Keratinocyte (primary cell): ENCODE measurements at regions not wholly inside any gene's neighbourhood (a gene's known extent, or its start where the extent isn't known, plus 50 kb on each side); places are given as distances from the start of the nearest gene placed in this dataset.

Experiments used
- DNase-seq: peaks from one replicate; pipeline ENCODE4 v3.0.0-alpha.2; 2011; ENCODE audit warnings: low read depth, missing footprints, low spot score
- FAIRE-seq: peaks from 2 replicates; lab custom pipeline; 2011; peaks lifted over from hg19 to GRCh38; lab: Jason Lieb, UNC
- H2AFZ ChIP-seq: 2 replicates; pipeline ENCODE4 v1.6.0; 2012; ENCODE audit warnings: low read length, control low read depth, inconsistent platforms; ENCODE audit not compliant: control insufficient read depth
- H3K27ac ChIP-seq: 2 replicates; pipeline ENCODE4 v1.5.1; 2011; ENCODE audit warnings: low read length; ENCODE audit not compliant: control insufficient read depth, insufficient read depth
- H3K27me3 ChIP-seq: 3 replicates; pipeline ENCODE4 v1.6.0; 2011; ENCODE audit warnings: low read length; ENCODE audit not compliant: control insufficient read depth, insufficient read depth; ENCODE audit errors: extremely low read depth
- H3K36me3 ChIP-seq, 2 experiments: 2 replicates in 1 of 2; 3 replicates in 1 of 2; pipeline ENCODE4 v1.5.1; 2011; ENCODE audit warnings: low read length in 2 of 2, mild to moderate bottlenecking in 1 of 2; ENCODE audit not compliant: control insufficient read depth in 2 of 2, insufficient read depth in 2 of 2; ENCODE audit errors: extremely low read depth in 1 of 2
- H3K4me1 ChIP-seq: 3 replicates; pipeline ENCODE4 v1.5.1; 2011; ENCODE audit warnings: low read length; ENCODE audit not compliant: control insufficient read depth, insufficient read depth; ENCODE audit errors: extremely low read depth
- H3K4me2 ChIP-seq: 3 replicates; pipeline ENCODE4 v1.6.0; 2011; ENCODE audit warnings: low read depth, low read length; ENCODE audit not compliant: control insufficient read depth, insufficient read depth; ENCODE audit errors: extremely low read depth
- H3K4me3 ChIP-seq, 3 experiments: fragments of 200-600 bp in 1 of 3; sonication (generic) in 1 of 3; 2 replicates in 2 of 3; 3 replicates in 1 of 3; pipeline ENCODE4 v1.5.1; 2011 to 2016; ENCODE audit warnings: low read length in 3 of 3, mild to moderate bottlenecking in 3 of 3, control low read depth in 2 of 3, inconsistent platforms in 1 of 3, low read depth in 1 of 3, mixed read lengths in 1 of 3, mixed run types in 1 of 3, moderate library complexity in 1 of 3; ENCODE audit not compliant: control insufficient read depth in 2 of 3, insufficient read depth in 2 of 3; ENCODE audit errors: extremely low read depth in 1 of 3
- H3K79me2 ChIP-seq: 2 replicates; pipeline ENCODE4 v1.6.0; 2012; ENCODE audit warnings: low read length; ENCODE audit not compliant: control insufficient read depth, insufficient read depth
- H3K9ac ChIP-seq: 3 replicates; pipeline ENCODE4 v1.6.0; 2011; ENCODE audit warnings: low read length; ENCODE audit not compliant: control insufficient read depth, insufficient read depth; ENCODE audit errors: extremely low read depth
- H3K9me1 ChIP-seq: 3 replicates; pipeline ENCODE4 v1.6.0; 2011; ENCODE audit warnings: low read length; ENCODE audit not compliant: control insufficient read depth, insufficient read depth; ENCODE audit errors: extremely low read depth
- H3K9me3 ChIP-seq: 2 replicates; pipeline ENCODE4 v1.5.1; 2012; ENCODE audit warnings: low read depth, low read length; ENCODE audit not compliant: control insufficient read depth
- H4K20me1 ChIP-seq: 3 replicates; pipeline ENCODE4 v1.6.0; 2011; ENCODE audit warnings: low read length; ENCODE audit not compliant: control insufficient read depth, insufficient read depth; ENCODE audit errors: extremely low read depth
- EZH2 ChIP-seq: IDR thresholded peaks from one replicate; pipeline ENCODE4 v1.6.1; 2012; ENCODE audit warnings: inconsistent platforms, mild to moderate bottlenecking, low read length, moderate library complexity
- dilution Hi-C: fragments of 300-500 bp; cut with MboI; formaldehyde crosslinking; loops from one replicate; pipeline ENCODE4 v1.7.0; 2020; ENCODE audit warnings: low sequenced_read_pairs; ENCODE audit not compliant: extremely low pct_ligation_motif_present
- TF ChIP-seq, protein P1 (sequence below), 3 experiments: IDR thresholded peaks in 1 of 3; conservative IDR thresholded peaks in 1 of 3; optimal IDR thresholded peaks in 1 of 3; 2 replicates in 2 of 3; 3 replicates in 1 of 3; pipeline versions ENCODE3 to v1.5.1; 2011; ENCODE audit warnings: low read length in 3 of 3, mild to moderate bottlenecking in 3 of 3, moderate library complexity in 2 of 3, control low read depth in 1 of 3, inconsistent platforms in 1 of 3; ENCODE audit not compliant: insufficient read depth in 2 of 3; ENCODE audit errors: extremely low read depth in 1 of 3

DNA sequence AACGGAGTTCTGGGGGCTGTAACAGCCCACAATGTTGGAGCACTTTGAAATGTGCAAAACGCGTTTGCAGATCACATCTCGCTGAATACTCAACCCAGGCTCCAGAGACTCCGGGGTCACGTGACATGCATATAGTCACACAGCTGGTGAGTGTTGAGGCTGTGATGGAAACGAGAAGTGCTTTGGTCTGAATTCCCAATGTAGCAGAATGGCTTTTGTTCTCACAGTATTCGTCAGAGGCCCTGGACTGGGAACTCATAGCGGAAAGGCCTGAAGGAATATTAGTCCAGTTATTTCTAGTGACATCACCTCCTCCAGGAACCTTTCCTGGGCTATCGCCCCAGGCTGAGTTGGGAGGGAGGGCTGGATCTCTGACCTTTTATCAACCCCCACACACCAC is 95.8 kb upstream of the CRHR1 start:
- no peaks in the 10 kb centered on the region for H3K79me2 ChIP-seq
- H3K27ac ChIP-seq: no peak overlapping the region
- H3K9me1 ChIP-seq: no peaks in the 10 kb centered on the region
- H3K27me3 ChIP-seq: peaks cover 27% of the 10 kb centered on the region
- dilution Hi-C loops: no loop called here
- H4K20me1 ChIP-seq: no peaks in the 10 kb centered on the region
- no peak overlapping the region for H3K4me2 ChIP-seq
- TF ChIP-seq, protein P1, sequence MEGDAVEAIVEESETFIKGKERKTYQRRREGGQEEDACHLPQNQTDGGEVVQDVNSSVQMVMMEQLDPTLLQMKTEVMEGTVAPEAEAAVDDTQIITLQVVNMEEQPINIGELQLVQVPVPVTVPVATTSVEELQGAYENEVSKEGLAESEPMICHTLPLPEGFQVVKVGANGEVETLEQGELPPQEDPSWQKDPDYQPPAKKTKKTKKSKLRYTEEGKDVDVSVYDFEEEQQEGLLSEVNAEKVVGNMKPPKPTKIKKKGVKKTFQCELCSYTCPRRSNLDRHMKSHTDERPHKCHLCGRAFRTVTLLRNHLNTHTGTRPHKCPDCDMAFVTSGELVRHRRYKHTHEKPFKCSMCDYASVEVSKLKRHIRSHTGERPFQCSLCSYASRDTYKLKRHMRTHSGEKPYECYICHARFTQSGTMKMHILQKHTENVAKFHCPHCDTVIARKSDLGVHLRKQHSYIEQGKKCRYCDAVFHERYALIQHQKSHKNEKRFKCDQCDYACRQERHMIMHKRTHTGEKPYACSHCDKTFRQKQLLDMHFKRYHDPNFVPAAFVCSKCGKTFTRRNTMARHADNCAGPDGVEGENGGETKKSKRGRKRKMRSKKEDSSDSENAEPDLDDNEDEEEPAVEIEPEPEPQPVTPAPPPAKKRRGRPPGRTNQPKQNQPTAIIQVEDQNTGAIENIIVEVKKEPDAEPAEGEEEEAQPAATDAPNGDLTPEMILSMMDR (optimal IDR thresholded peaks at IDR 0.05 in 1 of 3, IDR thresholded peaks at IDR 0.05 in 1 of 3, conservative IDR thresholded peaks at IDR 0.05 in 1 of 3; ENCODE audit: extremely low read depth in 1 of 3, insufficient read depth in 2 of 3, low read length in 3 of 3): no peak
- no peak for TF ChIP-seq EZH2
- H3K4me3 ChIP-seq: no peak overlapping the region
- DNase-seq: no peak
- FAIRE-seq: no peak
- H3K4me1 ChIP-seq: no peaks in the 10 kb centered on the region
- no peaks in the 10 kb centered on the region for H3K36me3 ChIP-seq
- no peak overlapping the region for H3K9ac ChIP-seq
- no peak overlapping the region for H2AFZ ChIP-seq
- no peaks in the 10 kb centered on the region for H3K9me3 ChIP-seq

DNA sequence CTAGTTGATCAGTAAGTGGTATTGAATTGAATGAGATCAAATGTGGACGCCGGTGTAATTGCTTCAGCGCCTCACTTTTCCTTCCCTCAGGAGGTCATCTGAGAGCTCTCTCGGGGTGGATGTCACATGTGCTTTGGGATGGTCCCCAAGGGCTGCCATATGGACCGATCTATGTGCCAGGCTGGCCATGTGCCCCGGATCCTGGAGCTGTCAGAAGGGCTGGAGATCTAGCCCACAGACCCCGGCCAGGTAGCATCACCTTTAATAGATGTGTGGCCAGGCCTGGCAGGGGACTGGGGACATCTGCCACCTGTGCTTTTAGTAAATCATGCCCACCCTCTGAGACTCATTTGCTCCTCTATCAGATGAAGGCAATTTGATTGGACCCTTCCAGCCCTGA is 95.3 kb upstream of the CRHR1 start:
- Histone ChIP-seq H3K36me3 (no peaks in the 10 kb centered on the region), H3K27ac (no peak overlapping the region), H3K79me2 (no peaks in the 10 kb centered on the region), H2AFZ (no peak overlapping the region), H3K9me3 (no peaks in the 10 kb centered on the region), H3K4me3 (no peak overlapping the region), H3K27me3 (peaks cover 27% of the 10 kb centered on the region), H3K9me1 (no peaks in the 10 kb centered on the region), H3K4me2 (no peak overlapping the region), H3K9ac (no peak overlapping the region), H3K4me1 (no peaks in the 10 kb centered on the region), H4K20me1 (no peaks in the 10 kb centered on the region)
- no peak for FAIRE-seq
- no peak for TF ChIP-seq EZH2
- TF ChIP-seq, protein P1 (optimal IDR thresholded peaks at IDR 0.05 in 1 of 3, IDR thresholded peaks at IDR 0.05 in 1 of 3, conservative IDR thresholded peaks at IDR 0.05 in 1 of 3; ENCODE audit: extremely low read depth in 1 of 3, insufficient read depth in 2 of 3, low read length in 3 of 3): no peak
- no peak for DNase-seq
- dilution Hi-C loops: no loop called here
